Adrenal gland (tissue), 5 donors: ENCODE measurements at regions not wholly inside any gene's neighbourhood (a gene's known extent, or its start where the extent isn't known, plus 50 kb on each side); places are given as distances from the start of the nearest gene placed in this dataset.

Source experiments
- POLR2A ChIP-seq, 2 donors: fragments of 450-650 bp; IDR thresholded peaks; one replicate each; pipeline ENCODE4 v1.6.1; 2017; ENCODE audit warnings: antibody characterized with exemption in 2 of 2, mild to moderate bottlenecking in 2 of 2, moderate library complexity in 1 of 2
- TF ChIP-seq, protein P1 (sequence below), 6 experiments: fragments of 450-650 bp in 4 of 6; fragments of 200-600 bp in 2 of 6; sonication (generic) in 1 of 6; IDR thresholded peaks; 1 replicate in 5 of 6; 2 replicates in 1 of 6; pipeline versions ENCODE4 v1.5.1 to v1.8.0; 2016 to 2021; ENCODE audit warnings: antibody characterized with exemption in 6 of 6, mild to moderate bottlenecking in 2 of 6, moderate library complexity in 1 of 6
- donor health status: DM: no; HTN: no; CAD: no.

DNA sequence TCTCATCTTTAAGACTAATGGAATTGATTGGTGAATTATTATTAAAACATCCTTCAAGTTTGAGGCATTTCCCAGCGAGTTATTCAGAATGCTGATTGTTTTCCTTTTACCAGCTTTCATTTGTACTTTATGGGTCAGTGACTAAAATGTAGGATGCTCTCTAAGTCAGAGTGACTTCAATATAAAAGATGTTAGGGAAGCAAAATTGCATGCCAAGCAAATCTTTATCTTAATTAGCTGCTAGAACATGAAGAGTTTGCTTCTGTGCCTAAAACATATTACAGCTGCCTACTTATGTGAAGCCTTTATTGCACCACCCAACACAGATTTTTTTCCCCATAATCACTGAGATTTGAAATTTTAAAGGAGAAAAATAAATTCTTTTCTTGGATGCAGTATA is 79.8 kb upstream of the CYYR1 start:
- no peak for TF ChIP-seq POLR2A (IDR thresholded peaks at IDR 0.05)
- TF ChIP-seq, protein P1, sequence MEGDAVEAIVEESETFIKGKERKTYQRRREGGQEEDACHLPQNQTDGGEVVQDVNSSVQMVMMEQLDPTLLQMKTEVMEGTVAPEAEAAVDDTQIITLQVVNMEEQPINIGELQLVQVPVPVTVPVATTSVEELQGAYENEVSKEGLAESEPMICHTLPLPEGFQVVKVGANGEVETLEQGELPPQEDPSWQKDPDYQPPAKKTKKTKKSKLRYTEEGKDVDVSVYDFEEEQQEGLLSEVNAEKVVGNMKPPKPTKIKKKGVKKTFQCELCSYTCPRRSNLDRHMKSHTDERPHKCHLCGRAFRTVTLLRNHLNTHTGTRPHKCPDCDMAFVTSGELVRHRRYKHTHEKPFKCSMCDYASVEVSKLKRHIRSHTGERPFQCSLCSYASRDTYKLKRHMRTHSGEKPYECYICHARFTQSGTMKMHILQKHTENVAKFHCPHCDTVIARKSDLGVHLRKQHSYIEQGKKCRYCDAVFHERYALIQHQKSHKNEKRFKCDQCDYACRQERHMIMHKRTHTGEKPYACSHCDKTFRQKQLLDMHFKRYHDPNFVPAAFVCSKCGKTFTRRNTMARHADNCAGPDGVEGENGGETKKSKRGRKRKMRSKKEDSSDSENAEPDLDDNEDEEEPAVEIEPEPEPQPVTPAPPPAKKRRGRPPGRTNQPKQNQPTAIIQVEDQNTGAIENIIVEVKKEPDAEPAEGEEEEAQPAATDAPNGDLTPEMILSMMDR (IDR thresholded peaks at IDR 0.05), result no peak
